Esophagus muscularis mucosa (tissue), 4 donors: ENCODE measurements at regions not wholly inside any gene's neighbourhood (a gene's known extent, or its start where the extent isn't known, plus 50 kb on each side); places are given as distances from the start of the nearest gene placed in this dataset.

Experiments
- DNase-seq: peaks from one replicate; pipeline ENCODE4 v3.0.0-alpha.2; 2017; ENCODE audit errors: extremely low spot score
- H3K27ac ChIP-seq, 4 donors: fragments of 200-600 bp; sonication (generic); replicated peaks in 1 of 4; 1 replicate in 3 of 4; 2 replicates in 1 of 4; pipeline ENCODE4 v1.5.1; 2016 to 2019; ENCODE audit warnings: mild to moderate bottlenecking in 1 of 4
- H3K27me3 ChIP-seq, 4 donors: fragments of 200-600 bp; sonication (generic); one replicate each; pipeline versions ENCODE4 v1.5.1 to v1.6.0; 2016 to 2019
- H3K36me3 ChIP-seq, 4 donors: fragments of 200-600 bp; sonication (generic); one replicate each; pipeline ENCODE4 v1.5.1; 2016 to 2019
- H3K4me1 ChIP-seq, 4 donors: fragments of 200-600 bp; sonication (generic); one replicate each; pipeline ENCODE4 v1.5.1; 2016 to 2019
- H3K4me3 ChIP-seq, 4 donors: fragments of 200-600 bp; sonication (generic); 1 replicate in 2 of 4; 2 replicates in 2 of 4; pipeline ENCODE4 v1.5.1; 2016 to 2019; ENCODE audit warnings: mild to moderate bottlenecking in 4 of 4, moderate library complexity in 1 of 4
- H3K9me3 ChIP-seq, 4 donors: fragments of 200-600 bp; sonication (generic); 1 replicate in 3 of 4; 2 replicates in 1 of 4; pipeline ENCODE4 v1.5.1; 2016 to 2019
- EP300 ChIP-seq: sonication (generic); formaldehyde crosslinking; IDR thresholded peaks from one replicate; pipeline ENCODE4 v1.6.1; 2017; ENCODE audit warnings: antibody characterized with exemption
- POLR2A ChIP-seq: fragments of 450-650 bp; IDR thresholded peaks from one replicate; pipeline ENCODE4 v1.6.1; 2017; ENCODE audit warnings: antibody characterized with exemption, moderate library complexity, mild to moderate bottlenecking, low read depth
- POLR2AphosphoS5 ChIP-seq, 2 donors: sonication (generic); formaldehyde crosslinking; IDR thresholded peaks; one replicate each; pipeline ENCODE4 v1.6.1; 2017; ENCODE audit warnings: antibody characterized with exemption in 2 of 2
- WGBS: methylation state at CpG from one replicate; pipeline ENCODE4 v1.1.5; 2018; 5-methylcytosine and 5-hydroxymethylcytosine counted together
- intact Hi-C: fragments of 100-400 bp; cut with DNase I; formaldehyde crosslinking; loops from one replicate; pipeline ENCODE4 v1.15.1; 2023
- TF ChIP-seq, protein P1 (sequence below), 3 experiments: fragments of 200-600 bp in 2 of 3; fragments of 450-650 bp in 1 of 3; sonication (generic) in 2 of 3; IDR thresholded peaks; one replicate each; pipeline ENCODE4 v1.5.1; 2017 to 2019; ENCODE audit warnings: antibody characterized with exemption in 3 of 3, mild to moderate bottlenecking in 2 of 3, moderate library complexity in 1 of 3

DNA sequence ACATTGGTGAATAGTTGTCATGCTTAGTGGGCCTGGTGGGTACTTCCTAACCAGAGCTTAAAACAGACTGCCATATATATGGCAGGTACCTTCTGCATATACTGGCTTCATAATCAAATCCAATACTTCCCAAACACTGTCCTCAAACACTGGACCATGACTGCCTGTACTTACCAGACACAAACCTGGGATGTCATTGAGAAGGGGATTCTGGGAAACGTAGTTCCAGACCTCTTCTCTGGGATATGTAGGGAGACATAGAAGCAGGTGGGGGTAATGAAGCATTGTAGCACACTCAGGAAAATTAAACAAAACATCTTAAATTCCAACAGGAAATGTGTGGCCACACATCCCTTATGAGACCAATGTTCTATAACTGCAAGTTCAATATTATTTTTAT, 76.5 kb upstream of the ADAMTS5 start:
- Histone ChIP-seq H3K27ac (no peak overlapping the region), H3K4me3 (no peak overlapping the region), H3K4me1 (peaks cover 0 to 17% (median 13%) of the 10 kb centered on the region in 4 donors), H3K9me3 (no peaks in the 10 kb centered on the region), H3K36me3 (no peaks in the 10 kb centered on the region), H3K27me3 (no peaks in the 10 kb centered on the region)
- 89% methylated on average over 1 of the region's 1 CpG for WGBS
- intact Hi-C loops: no loop called here
- TF ChIP-seq, protein P1, sequence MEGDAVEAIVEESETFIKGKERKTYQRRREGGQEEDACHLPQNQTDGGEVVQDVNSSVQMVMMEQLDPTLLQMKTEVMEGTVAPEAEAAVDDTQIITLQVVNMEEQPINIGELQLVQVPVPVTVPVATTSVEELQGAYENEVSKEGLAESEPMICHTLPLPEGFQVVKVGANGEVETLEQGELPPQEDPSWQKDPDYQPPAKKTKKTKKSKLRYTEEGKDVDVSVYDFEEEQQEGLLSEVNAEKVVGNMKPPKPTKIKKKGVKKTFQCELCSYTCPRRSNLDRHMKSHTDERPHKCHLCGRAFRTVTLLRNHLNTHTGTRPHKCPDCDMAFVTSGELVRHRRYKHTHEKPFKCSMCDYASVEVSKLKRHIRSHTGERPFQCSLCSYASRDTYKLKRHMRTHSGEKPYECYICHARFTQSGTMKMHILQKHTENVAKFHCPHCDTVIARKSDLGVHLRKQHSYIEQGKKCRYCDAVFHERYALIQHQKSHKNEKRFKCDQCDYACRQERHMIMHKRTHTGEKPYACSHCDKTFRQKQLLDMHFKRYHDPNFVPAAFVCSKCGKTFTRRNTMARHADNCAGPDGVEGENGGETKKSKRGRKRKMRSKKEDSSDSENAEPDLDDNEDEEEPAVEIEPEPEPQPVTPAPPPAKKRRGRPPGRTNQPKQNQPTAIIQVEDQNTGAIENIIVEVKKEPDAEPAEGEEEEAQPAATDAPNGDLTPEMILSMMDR (IDR thresholded peaks at IDR 0.05): no peak
- TF ChIP-seq POLR2A: no peak
- TF ChIP-seq EP300: no peak
- TF ChIP-seq POLR2AphosphoS5 (IDR thresholded peaks at IDR 0.05): no peak
- no peak for DNase-seq

DNA sequence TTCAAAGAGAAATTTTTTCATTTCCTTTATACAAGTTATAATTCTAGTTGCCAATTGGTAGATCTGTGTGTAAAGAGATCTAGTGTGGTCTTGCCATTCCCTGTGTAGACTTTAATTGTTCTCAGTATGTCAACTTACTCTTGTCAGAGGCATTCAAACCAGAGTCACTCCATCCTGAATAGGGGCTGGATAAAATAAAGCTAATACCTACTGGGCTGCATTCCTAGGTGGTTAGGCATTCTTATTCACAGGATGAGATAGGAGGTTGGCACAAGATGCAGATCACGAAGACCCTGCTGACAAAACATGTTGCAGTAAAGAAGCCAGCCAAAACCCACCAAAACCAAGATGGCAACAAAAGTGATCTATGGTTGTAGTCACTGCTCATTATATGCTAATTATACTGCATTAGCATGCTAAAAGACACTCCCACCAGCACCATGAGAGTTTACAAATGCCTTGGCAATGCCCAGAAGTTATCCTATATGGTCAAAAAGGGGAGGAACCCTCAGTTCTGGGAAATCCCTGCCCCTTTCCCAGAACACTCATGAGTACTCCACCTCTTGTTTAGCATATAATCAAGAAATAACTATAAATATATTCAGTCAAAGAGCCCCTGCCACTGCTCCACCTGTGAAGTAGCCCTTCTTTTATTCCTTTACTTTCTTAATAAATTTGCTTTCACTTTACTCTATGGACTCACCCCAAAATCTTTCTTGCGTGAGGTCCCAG, 74.0 kb upstream of the ADAMTS5 start:
- Histone ChIP-seq H3K4me3 (no peak overlapping the region), H3K27ac (no peak overlapping the region), H3K27me3 (no peaks in the 10 kb centered on the region), H3K36me3 (no peaks in the 10 kb centered on the region), H3K9me3 (no peaks in the 10 kb centered on the region), H3K4me1 (peaks cover 0 to 7% (median 3%) of the 10 kb centered on the region in 4 donors)
- 97% methylated on average over 2 of the region's 2 CpGs for WGBS
- DNase-seq: no peak
- TF ChIP-seq POLR2AphosphoS5 (IDR thresholded peaks at IDR 0.05): no peak
- TF ChIP-seq, protein P1 (IDR thresholded peaks at IDR 0.05): no peak
- no peak for TF ChIP-seq EP300
- TF ChIP-seq POLR2A: no peak
- intact Hi-C loops: no loop called here

DNA sequence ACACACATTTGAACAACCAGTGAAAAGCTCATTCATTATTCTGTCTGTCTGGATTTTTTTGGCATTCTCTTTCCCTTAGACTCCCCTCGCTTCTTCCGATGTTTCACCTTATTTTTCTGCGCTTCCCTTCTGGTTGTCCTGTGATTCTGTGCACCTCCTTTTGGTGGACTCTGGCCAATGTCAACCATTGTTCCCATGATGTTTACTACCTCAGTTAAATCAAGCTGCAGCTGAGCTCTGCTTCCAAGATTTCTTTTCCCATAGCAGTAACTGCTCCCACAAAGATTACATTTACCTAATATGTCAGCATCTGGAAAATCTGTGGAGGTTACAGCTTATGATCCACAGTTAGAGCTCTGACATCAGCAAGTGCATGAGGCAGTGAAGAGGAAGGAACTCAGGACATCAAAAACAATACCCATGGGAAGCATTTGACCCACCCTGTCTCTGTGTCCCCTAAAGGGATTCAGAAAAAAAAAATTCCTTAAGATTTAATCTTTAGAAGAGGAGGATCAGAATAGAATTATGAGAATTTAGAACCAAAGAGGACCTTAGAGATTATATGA, 69.9 kb upstream of the ADAMTS5 start:
- DNase-seq: no peak
- Histone ChIP-seq H3K9me3 (no peaks in the 10 kb centered on the region), H3K27ac (no peak overlapping the region), H3K4me3 (no peak overlapping the region), H3K36me3 (no peaks in the 10 kb centered on the region), H3K4me1 (peaks cover 0 to 7% (median 3%) of the 10 kb centered on the region in 4 donors), H3K27me3 (no peaks in the 10 kb centered on the region)
- TF ChIP-seq, protein P1 (IDR thresholded peaks at IDR 0.05): no peak
- no peak for TF ChIP-seq POLR2A
- TF ChIP-seq POLR2AphosphoS5 (IDR thresholded peaks at IDR 0.05): no peak
- TF ChIP-seq EP300: no peak
- intact Hi-C loops: no loop called here
- 57% methylated on average over 3 of the region's 3 CpGs for WGBS

DNA sequence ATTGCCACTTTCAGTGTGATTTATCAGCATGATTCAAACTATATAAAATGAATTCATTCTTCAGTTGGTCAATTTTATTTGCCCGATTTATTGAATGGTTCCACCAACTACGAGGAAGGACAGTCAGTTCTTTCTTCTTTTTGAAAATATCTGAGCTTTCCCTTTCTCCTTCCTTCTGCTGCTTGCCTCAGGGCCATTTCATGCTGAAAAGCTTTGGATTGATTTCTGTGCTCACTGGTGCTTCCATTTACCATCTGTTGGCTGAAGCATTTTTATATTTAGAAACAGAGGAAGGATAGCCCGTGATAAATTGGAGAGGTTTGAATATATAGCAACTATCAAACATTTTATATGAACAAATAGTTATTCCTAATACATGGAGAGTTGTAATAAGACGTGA, 68.9 kb upstream of the ADAMTS5 start:
- intact Hi-C loops: no loop called here
- no peak overlapping the region for H3K4me3 ChIP-seq
- H3K36me3 ChIP-seq: no peaks in the 10 kb centered on the region
- H3K27ac ChIP-seq: no peak overlapping the region
- H3K9me3 ChIP-seq: no peaks in the 10 kb centered on the region
- peaks cover 0 to 7% (median 3%) of the 10 kb centered on the region in 4 donors for H3K4me1 ChIP-seq
- WGBS: 76% methylated on average over 4 of the region's 4 CpGs
- DNase-seq: no peak
- no peak for TF ChIP-seq EP300
- no peak for TF ChIP-seq POLR2AphosphoS5 (IDR thresholded peaks at IDR 0.05)
- TF ChIP-seq, protein P1 (IDR thresholded peaks at IDR 0.05): no peak
- no peak for TF ChIP-seq POLR2A
- no peaks in the 10 kb centered on the region for H3K27me3 ChIP-seq
